ENCODE measurements at regions not wholly inside any gene's neighbourhood (a gene's known extent, or its start where the extent isn't known, plus 50 kb on each side); places are given as distances from the start of the nearest gene placed in this dataset.

DNA sequence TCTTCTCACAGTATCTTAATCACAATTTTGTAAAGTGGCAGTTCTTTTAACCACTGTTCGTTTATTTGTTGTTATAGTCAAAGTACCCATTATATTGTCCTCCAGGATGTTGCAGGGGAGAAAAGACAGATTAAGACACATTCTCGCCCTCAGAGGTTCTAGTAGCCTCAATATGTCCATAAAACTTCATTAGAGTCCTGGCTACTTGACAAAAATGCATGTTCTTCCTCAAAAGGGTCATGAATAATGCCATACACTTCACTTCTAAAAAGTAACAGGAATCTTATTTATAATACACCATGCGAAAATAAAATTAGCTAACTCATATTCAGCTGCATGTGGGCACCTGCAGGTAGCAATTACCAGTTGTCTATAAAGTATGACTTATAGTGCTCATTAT, 109.3 kb upstream of the ANK3 start:
- TF ChIP-seq, protein P1, sequence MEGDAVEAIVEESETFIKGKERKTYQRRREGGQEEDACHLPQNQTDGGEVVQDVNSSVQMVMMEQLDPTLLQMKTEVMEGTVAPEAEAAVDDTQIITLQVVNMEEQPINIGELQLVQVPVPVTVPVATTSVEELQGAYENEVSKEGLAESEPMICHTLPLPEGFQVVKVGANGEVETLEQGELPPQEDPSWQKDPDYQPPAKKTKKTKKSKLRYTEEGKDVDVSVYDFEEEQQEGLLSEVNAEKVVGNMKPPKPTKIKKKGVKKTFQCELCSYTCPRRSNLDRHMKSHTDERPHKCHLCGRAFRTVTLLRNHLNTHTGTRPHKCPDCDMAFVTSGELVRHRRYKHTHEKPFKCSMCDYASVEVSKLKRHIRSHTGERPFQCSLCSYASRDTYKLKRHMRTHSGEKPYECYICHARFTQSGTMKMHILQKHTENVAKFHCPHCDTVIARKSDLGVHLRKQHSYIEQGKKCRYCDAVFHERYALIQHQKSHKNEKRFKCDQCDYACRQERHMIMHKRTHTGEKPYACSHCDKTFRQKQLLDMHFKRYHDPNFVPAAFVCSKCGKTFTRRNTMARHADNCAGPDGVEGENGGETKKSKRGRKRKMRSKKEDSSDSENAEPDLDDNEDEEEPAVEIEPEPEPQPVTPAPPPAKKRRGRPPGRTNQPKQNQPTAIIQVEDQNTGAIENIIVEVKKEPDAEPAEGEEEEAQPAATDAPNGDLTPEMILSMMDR (IDR thresholded peaks at IDR 0.05): no peak
- no peak for TF ChIP-seq POLR2A (IDR thresholded peaks at IDR 0.05)

Data from esophagus squamous epithelium (tissue), 4 donors.